Mesenteric fat pad (tissue), 1 donor: ENCODE measurements at regions not wholly inside any gene's neighbourhood (a gene's known extent, or its start where the extent isn't known, plus 50 kb on each side); places are given as distances from the start of the nearest gene placed in this dataset.

Experiments
- DNase-seq: peaks from one replicate; pipeline ENCODE4 v3.0.0-alpha.2; 2020; ENCODE audit warnings: low spot score
- donor health status: DM: yes; HTN: yes; CAD: no.

DNA sequence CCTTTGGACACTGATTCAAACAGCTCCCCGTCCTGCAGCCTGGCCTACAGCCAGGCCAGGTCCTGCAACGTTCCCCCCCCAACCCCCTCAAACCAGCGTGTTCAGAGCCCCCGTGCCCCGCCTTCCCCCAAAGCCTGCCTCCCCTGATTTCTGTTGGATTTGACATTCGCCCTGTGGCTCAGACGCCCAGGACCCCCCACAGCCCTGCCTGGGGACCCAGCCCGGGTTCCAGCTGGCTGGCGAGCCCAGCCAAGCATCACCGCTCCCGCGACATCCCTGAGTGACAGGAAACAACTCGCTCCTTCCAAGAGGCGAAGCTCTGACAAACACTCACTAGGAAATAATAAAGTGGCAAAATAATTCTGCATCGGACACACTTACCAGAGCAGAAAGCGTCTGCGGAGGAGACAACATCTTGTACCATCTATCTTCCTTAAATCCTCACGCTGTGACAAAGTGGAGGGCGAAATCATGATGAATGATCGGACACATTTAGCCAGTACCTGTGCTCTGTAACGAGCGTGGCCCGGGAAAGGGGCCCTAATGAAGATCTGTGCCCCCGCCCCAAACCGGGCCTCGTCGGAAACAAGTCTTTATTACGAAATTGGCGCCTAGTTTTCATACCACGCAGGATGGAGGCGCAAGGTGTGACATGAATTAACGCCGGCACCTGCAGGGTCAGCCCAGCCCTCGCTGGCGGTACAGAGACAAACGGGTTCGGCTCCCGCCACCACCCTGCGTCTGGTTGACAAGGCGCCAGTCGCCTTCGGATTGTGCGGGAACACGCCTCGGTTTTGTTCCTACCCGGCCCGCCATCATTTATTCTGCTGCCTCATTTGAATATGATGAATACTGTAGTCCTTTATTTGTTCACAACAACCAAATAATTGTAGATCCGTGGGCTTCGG is 91.0 kb upstream of the MVB12B start:
- no peak for DNase-seq

DNA sequence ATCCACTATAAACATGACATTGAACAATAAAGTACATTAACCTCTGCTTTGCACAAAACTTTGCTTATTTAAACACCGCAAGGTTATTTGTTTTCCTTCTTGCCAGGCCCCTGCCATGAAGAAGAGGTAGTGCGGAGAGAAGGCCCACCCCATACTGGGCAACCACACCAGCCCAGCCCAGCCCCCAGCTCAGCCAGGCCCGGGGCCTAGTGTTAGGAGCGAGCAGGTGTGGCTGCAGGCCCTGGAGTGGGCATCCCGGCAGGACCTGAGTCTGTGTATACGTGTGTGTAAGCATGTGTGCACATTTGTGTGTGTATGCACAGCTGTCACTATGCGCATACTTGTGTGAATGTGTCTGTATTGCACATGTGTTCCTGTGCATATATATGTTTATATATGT is 90.4 kb upstream of the MVB12B start:
- no peak for DNase-seq

DNA sequence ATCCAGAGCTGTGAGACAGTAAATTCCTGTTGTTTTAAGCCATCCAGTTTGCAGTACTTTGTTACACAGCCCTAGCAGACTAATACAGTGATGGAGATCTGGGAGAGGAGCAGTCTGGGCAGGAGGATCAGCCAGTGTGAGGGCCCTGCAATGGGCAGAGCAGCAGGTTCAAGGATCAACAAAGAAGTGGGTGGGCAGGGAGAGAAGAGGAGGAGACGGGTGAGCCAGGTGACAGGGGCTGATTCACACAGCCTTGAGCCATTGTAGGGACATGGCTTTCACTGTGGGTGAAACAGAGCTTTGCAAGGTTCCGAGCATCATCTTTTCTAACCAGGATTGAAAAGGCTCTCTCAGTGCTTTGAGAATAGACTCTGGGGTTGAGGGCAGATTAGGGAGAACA is 88.2 kb upstream of the MVB12B start:
- no peak for DNase-seq

DNA sequence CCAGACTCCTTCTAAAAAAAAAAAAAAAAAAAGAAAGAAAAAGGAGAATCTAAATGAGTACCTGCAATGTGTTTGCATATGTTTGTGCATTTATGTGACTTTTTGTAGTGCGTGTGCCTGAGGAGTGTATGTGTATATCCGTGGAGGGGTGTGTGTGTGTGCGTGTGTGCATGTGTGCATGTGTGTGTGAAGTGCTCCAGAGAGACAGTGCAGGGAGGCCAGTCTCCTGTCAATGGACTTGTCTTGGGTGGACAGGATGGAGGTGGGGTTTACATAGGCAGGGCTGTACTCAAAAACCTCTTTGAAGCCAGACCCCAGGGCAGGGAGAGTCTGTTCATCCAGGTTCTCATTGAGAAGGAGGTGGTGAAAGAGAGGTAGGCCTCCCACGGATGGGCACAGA is 87.1 kb upstream of the MVB12B start:
- DNase-seq: peak; percentile 53

DNA sequence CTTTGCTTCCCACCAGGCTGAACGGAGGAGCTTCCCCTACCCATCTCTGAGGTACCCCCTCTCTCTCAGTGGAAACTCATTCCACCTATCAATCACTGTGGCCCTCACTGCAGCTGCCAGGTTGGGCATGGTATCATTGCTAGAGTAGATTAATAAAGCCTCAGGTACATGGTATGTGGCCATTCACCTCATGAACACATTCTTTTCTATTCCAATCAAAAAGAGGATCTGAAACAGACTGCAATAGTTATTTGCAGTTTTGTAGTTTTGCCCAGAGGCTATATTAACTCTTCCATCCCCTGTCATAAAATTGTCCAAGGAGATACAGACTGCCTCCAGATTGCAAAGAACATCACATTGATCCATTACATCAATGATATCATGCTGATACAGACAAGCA is 85.8 kb upstream of the MVB12B start:
- DNase-seq: no peak

DNA sequence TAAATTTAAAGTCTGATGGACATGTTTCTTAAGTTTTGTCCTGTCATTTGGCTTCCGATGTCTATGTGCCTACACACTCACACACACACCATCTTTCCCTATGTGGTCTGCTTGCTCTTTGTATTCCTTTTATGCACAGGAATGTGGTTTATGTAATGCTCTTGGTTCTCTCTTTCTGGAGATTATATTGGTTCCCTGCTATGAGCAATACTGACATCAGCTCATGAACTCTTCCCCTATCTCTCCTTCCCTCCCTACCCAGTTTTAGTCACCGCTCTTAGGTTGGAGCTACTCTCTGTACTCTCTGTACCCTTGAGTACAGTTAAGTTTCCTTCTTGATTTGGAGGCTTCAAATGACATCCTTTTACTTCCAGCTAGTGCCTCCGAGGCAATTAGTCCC is 77.9 kb upstream of the MVB12B start:
- DNase-seq: no peak

DNA sequence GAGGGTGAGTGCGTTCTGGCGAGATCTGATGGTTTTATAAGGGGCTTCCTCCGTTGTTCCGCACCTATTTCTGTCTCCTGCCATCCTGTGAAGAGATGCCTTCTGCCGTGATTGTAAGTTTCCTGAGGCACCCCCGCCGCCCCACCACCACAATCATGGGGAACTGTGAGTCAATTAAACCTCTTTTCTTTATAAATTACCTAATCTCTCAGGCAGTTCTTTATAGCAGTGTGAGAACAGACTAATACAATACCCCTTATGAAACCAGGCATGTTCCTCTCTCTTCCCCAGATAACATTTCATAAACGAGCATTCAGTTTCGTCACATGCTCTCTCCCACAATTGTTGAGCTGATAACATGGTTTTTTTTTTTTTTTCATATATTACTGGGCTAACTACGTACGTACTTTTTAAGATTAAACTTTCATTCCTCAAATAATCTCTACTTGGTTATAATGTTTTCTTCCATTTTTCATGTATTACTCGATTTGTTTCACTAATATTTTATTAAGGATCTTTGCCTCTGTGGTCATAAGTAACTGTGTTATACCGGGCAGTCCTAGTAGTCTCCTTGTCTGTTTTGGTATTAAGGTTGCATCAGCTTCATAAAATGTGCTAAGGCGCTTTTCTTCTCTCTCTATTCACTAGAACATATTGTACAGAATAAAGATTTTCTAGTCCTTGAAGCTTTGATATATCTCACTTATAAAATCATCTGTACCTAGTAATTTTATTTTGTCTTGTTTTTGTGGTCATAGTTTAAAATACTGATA is 64.9 kb upstream of the MVB12B start:
- no peak for DNase-seq

DNA sequence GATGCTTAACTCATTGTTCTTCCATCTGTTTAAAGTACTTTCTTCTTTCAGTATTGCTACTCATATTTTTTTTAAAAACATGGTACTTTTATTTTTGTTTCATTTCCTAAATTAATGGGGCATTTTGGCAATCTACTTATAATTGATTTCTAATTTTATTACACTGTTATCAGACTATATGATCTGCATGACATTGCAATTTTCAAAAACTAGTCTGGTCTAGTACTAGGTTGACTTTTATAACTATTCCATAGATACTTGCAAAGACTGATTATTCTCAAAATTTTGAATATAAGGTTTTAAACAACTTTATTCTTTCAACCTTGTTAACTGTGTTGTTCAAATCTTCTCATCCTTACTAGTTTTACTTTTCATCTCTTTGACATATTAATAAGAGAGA is 63.9 kb upstream of the MVB12B start:
- DNase-seq: no peak

DNA sequence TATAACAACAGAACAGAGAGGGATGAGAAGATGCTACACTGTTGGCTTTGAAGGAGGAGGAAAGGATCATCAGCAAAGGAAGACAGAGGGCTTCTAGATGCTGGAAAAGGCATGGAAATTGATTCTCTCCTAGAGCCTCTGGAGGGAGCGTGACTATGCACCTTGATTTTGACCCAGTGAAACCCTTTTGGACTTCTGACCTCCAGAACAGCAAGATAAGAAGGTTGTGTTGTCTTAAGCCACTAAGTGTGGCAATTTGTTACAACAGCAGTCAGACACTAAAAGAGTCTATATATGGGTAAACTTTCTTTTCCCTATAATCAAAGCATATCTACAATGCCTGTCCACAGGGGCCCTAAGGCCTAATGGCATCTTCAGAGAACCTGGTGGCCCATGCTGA is 56.1 kb upstream of the MVB12B start:
- DNase-seq: no peak

DNA sequence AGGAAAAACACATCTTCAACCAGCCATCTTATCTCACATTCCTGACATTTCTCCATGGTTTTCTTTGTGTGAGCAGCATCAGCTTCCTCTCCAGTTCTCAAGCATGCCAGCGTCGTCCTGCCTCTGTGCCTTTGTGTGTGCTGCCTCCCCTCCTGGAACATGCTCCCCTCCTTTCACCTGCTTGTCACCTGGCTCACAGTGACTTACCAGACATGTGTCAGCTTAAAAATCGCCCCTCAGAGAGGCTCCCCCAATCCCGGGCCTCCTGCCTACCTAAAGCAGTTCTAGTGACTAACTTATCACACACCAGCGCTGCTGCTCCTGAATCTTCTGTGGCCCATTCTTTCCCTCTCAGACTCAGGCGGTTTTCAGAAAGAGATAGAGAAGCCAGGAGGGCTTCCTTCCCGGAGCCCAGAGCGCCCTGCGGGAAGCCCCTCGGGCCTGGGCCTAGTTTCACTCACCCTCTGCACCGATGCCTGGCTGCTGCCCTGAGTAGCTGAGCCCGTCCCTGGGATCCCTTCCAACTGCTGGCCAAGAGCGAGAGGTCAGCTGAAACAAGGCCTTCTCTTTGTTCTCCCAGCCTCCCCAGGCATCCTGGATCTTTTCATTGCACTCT is 51.1 kb upstream of the MVB12B start:
- no peak for DNase-seq

DNA sequence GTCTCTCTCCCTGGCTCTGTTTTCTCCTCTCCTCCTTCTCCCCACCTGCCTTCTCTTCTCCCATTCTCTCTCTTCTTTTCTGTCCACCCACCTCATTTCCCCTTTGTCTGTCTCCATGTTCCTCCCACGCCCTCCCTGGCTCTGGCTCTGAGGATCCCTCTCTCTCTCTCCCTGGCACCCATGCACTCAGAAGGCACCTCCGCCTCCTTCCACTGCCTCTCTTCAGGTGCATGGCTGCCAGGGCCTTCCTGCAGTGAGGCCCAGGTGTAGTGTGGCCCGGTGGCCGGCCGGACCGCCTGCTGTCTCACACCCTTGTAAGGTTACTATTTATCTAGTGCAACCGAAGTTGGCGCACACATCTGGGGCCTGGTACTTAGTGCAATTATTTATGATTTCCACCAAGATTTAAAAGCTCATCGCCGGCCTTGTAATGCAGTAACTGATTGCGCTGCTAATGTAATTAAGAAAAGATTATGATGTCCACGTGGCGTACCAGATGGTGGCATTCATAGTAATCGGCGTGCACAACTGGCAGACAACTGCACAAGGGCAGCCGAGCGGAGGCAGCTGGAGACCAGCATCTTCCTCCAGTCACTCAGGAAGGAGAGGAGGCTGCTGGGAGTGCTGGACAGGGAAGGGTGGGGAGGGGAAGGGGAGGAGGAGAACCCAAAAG is 50.4 kb upstream of the MVB12B start:
- DNase-seq: no peak
